GM21576 (cell line): ENCODE measurements at regions not wholly inside any gene's neighbourhood (a gene's known extent, or its start where the extent isn't known, plus 50 kb on each side); places are given as distances from the start of the nearest gene placed in this dataset.
"Not testable (repeated sequence)": the region's sequence is repeated elsewhere in the genome, so short reads cannot be mapped to it uniquely, and the experiment has no call there.

Experiments used
- ATAC-seq: cut with Tn5 transposase; IDR thresholded peaks from one replicate; pipeline ENCODE4 v1.9.1; 2021; ENCODE audit warnings: mild to moderate bottlenecking, moderate library complexity; ENCODE audit not compliant: unreplicated experiment

DNA sequence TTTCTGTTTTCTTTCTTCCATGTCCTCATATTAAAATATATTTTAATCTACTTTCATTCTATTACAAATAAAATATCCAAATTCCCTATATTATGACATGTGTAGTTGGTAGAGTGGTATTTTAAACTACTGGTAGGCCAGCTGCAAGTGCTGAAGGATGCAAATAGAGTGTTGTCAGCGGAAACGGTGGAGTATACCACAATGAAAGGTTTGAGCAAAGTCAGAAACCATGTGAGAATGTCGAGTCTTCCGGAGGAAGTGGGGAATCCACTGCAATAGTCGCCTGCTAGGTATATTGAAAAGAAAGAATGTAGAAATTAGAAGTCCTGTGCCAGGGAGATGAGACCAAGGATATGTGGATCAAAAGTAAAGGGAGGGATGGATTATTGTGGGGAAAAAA lies 373.9 kb downstream of the DSEL start:
- ATAC-seq = no peak

DNA sequence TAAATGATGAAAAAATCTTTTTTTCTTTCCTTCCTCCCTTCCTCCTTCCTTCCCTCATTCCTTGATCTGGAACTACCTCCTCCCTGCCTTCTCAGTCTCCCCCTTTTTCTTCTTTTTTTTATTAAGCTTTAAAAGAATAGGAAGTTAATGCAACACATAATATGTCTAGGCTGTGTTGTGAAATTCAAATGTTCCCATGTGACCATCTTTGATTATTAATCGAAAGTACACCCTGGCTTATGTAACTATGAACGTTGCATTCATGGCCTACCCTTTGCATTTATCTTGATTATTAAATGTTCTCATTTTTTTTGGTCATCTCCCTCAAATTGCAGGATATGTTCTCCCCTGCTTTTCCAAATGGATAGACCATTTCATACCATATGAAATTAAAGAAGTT lies 376.0 kb downstream of the DSEL start:
- no peak for ATAC-seq

DNA sequence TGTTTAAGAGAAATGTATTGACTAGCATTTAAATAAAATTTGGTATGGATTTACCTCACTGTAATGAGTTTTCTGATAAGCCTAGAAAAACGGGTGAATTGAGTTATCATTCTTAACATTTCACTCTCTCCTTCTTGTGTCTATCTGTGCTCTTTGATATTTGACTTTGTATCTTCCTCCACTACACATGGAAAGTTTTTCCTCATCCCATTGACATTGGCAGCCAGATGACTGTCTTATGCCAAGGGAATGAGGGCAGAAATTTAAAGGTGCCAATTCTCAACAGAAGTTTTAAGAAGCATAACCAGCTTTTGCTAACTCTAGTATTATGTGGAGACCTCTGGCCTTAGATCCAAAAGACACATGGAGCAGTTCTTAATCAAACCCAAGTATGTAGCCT lies 376.6 kb downstream of the DSEL start:
- no peak for ATAC-seq

DNA sequence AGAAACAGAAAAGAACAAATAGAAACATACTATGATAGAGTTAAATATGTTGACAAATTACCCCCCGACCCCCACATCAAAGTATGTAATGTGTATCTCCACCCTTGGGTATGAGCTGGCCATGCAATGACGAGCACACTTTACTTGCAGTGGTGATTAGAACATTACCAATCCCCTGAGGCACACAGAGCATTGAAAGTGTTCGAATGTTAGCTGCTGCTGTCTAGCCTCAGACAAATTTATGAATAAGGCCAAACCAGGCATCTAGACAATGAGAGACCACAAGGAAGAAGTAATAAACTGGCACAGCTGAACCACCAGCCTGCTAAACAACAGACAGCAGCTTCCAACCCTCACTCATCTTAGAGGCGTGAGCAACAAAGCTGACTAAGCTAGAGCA lies 380.5 kb downstream of the DSEL start:
- ATAC-seq = no peak

DNA sequence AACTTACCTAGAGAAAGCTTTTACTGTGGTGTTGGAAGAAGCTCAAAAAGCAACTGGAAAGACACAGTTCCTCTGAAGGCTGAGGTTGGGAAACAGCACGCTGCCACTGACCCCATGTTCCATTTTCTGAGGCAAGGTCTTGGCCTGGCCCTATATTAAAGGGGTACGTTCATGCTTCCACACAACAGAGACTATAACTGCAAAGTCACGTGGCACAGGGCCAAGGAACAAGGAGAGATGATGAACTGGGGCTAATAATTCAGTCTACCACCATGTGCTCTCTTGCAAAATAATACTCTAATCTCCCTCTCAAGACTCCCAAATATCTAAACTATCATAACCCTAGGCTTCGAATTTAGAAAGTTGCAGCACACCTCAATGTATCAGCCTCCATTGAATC lies 381.6 kb downstream of the DSEL start:
- ATAC-seq = no peak

DNA sequence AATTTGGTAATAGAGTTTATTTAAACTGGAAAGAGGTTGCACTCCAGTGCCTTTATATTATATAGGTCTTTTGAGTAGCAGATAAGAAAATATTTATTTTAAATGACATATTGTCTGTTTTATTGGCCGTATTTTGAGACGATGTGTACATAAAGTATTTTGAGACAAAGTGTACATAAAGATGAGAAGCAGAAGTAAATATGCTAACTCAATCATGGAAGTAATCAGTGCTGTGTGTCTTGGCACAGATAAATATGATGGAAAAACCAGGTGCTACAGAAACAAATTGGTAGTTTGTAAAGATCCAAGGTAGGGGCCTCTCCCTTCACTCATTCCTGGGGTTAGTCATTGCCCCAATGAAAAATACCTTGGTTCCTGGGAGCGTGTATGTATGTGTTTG lies 382.9 kb downstream of the DSEL start:
- no peak for ATAC-seq

DNA sequence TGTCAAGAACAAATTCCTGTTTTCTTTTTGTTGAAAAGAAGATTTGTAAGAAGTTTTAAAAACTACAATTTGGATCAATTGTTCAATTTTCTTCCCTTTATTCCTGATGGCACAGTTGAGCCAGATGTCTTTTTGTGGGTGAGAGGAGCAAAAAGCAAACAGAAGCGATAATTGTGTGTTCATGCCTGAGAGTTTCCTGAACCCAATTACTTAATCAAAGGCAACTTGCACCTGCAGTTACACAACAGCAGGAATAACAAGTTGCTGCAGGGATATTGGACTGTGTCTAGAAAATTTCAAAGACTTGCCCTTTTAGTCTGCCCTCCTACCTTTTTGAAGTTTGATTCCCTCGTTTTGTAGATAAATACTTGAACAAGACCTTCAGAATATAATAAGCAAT lies 383.6 kb downstream of the DSEL start:
- ATAC-seq = no peak

DNA sequence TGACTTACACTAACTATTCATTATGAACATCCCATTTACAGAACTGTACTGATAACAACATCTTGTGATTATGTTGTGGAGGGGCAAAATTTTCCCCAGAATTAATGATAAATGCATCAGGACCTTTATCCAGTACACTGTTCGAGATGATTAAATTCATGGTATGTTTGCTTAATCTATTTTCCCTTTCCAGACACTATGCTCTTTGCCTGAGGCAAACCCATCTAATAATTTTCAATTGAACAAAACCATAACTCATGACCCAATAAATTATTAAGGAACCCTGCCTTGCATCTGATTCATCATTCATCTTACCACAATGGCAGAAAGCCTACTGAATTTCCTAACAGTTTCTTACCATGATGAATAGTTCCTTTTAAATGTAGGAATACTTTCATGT lies 385.0 kb downstream of the DSEL start:
- no peak for ATAC-seq

DNA sequence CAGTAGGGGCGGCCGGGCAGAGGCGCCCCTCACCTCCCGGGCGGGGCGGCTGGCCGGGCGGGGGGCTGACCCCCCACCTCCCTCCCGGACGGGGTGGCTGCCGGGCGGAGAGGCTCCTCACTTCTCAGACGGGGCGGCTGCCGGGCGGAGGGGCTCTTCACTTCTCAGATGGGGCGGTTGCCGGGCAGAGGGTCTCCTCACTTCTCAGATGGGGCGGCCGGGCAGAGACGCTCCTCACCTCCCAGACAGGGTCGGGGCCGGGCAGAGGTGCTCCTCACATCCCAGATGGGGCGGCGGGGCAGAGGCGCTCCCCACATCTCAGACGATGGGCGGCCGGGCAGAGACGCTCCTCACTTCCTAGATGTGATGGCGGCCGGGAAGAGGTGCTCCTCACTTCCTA lies 389.8 kb downstream of the DSEL start:
- not testable (repeated sequence) for ATAC-seq

DNA sequence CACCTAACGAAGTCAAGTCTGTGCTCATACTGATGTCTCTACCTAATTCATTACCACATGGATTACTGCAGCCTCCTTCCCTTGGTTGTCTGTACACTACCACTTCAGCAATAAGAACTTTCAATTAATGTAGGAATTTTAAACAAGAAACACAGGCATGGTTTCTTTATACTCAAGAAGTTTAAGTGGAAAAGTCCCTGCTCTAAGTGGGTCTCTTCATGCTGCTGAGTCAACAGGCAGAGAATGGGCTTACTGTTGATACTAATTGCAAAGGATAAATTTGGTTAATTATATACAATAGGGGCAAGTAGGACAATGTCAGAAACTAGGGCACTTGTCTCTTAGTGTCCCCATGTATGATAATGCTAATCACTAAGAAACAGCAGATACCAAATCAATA lies 392.6 kb downstream of the DSEL start:
- no peak for ATAC-seq

DNA sequence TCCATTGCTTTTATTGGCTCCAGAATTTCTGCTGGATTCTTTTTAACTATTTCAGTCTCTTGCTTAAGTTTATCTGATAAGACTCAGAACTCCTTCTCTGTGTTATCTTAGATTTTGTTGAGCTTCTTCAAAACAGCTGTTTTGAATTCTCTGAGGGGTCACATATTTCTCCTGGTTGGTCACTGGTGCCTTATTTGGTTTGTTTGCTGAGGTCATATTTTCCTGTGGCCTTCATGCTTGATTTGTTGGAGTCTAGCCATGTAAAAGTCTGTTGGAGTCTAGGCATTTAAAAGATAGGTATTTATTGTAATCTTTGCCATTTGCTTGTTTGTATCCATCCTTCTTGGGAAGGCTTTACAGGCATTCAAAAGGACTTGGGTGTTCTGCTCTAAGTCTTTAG lies 398.7 kb downstream of the DSEL start:
- no peak for ATAC-seq

DNA sequence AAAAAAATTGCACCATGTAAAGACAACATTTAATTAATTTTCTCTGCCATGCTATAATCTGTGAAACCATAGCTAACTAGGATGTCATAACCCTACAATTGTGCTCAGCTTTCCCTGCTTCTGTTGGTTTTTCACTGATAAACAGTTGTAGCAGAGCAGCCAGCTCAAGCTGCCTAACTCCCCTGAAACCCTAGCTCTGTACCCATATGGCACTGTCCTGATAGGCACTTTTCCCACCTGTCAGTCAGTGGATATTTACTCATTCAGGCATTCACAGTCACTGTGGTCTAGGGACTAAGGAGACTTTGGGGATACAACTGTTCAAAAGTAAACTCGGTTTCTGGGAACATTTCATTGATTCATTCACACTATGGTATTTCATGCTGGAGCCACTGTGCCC lies 407.0 kb downstream of the DSEL start:
- ATAC-seq = no peak

DNA sequence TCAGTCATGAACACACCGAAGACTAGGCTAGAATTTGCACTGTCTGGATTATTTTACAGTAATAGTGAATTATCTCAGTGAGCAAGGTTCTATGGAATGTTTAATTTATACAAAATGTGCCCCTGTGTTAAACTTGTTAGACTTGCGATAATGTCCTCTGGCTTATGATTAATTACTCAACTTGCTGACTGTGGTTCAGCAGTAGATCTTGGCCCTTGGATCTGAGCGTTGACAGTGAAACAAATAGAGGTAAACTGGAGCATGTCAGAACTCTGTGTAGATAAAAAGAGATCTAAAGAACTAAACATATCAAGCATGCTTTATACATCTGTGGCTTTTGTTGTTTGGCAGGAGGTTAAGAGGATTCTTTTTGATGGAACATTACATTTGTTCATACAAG lies 407.6 kb downstream of the DSEL start:
- no peak for ATAC-seq

DNA sequence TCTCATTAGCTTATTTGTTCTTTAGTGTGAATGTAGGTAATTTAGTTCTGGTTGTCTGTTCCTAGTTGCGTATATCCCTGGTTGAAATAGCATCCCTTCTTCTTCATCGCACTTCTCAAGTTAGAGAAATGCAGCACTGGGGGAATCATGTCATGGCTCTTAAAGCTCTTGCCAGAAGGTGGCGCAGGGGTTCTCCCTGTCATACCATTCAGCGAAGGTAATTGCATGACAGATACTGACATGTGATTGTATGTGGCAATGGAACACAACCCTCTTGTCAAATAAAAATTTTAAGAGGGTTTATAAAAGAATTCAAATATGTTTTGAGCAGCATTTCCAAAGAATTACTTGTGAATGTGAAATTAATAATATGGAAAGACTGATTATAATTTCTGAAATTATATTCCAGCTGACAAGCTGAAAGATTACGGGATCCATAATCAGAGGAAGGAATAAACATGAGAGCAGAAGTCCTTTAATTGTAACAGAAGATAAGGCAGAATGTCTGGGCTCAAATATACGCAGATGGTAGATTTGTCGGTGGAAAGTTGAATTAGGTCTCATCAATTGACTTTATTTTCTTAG lies 411.7 kb downstream of the DSEL start:
- ATAC-seq = peak; percentile 87

DNA sequence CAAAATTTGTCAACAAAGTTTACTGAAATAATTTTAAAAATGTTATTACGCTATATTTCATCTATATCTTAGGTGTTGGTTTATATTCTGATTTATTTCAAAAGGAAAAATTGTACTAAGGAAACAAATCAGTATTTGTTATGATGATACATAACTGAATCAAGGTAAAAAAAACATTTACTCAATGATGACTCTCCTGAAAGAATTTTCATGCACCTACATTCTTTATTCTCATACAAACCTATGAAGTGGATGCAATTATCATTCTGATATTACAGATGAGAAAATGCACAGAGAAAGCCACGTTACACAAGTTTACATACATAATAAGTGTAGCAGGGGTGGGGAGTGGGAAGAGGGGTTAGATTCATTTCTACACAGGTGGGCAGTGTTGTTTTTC lies 422.4 kb downstream of the DSEL start:
- no peak for ATAC-seq

DNA sequence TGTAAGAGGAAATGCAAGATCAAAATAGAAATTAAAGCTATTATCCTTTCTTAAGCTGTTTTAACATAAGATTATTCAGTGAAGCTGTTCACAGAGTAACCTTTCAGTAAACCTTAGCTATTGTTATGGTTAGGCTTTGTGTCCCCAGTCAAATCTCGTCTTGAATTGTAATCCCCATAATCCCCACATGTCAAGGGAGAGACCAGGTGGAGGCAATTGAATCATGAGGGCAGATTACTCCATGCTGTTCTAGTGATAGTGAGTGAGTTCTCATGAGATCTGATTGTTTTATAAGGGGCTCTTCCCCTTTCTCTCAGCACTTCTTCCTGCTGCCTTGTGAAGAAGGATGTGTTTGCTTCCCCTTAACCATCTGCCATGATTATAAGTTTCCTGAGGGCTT lies 424.4 kb downstream of the DSEL start:
- no peak for ATAC-seq

DNA sequence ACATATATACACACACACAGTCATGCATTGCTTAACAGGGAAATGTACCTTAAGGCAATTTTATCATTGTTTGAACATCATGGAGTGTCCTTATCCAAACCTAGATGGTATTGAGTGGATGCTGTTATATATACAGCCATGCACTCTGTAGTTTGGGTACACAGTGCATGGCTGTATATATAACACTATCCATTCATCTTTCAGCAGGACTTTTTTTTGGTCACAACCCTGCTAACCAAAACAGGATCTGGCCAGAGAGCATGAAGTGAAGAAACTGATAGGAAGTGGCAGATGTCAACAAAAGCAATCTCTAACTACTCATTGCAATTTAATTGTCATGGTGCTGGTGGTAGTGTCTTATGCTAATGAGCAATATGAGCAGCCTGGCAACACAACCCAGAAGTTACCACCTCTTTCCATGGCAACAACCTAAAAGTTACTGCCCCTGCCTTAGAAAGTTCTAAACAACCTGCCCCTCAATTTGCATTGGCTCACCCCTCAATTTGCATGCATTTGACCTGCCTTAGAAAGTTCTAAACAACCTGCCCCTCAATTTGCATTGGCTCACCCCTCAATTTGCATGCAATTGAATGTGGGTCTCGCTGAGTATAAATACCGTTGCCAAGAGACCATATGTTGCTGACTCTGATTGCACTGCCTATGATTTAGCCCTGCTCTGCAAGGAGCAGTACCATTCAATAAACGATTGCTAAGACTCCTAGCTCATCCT lies 434.9 kb downstream of the DSEL start:
- no peak for ATAC-seq

DNA sequence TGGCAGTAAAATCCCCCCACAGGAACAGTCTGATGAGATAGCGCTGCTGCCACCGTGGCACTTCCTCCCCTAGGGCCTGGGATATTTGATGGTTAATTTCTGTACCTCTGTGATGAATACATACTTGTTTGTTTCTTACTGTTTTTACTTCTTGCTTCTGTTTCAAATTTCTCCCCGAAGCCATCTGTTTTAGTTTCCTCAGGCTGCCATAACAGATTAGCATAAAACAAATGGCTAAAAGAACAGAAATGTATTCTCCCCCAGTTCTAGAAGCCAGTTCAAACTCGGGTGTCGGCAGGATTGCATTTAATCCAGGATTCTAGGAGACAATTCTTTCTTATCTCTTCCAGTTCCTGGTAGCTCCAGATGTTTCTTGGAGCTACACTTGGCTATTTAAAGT lies 435.9 kb downstream of the DSEL start:
- no peak for ATAC-seq

DNA sequence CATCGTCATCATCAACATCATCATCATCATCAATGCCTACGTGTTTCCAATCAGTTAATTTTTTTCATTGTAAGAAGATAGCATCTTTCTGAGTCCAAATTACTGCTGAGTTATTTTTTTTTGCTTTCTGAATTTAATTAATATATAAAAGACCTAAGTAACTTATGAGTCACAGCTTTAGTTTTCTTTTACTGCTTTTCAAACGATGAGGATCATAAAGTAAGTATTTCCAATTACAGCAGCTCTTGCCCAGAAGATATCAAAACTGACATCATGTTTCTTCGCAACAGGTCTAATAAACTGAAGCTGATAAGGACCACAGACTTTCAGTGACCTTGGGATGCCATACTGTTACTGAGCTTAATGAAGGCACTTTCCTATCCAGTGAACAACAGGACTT lies 442.2 kb downstream of the DSEL start:
- no peak for ATAC-seq

DNA sequence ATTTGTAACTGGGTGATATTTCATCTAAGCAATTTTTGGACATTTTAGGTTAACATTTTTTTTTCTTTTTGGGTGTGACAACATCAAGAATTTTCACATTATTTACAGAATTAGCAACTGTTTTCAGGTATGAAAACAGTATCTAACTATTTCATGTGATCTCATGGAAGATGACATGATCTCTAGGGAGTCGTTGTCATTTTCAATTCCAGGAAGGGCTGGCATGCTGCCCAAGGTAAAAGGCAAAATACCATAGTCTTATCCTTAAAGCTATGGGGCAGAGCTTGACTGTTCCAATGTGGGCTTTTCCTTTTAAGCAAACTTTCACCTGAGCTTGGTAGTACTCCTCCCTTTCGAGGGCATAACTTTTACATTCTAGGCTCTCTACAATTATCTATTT lies 443.7 kb downstream of the DSEL start:
- ATAC-seq = no peak

DNA sequence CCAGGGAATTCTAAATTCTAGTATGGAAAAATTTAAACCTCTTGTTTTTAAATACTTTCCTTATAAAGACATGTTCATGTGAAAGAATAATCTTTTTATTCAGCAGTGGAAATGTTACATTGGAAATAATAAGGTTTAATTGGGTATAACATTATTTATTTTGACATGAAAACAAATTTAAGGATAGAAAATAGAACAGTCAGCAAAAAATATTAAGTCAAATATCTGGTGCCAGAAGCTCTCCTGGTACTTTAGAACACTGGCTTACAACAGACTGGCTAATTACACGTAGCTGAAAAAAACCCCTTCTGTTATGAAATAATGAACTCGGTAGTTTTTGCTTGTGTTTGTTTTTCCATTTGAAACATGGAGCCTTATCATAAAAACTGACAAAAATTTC lies 447.9 kb downstream of the DSEL start:
- ATAC-seq = no peak

DNA sequence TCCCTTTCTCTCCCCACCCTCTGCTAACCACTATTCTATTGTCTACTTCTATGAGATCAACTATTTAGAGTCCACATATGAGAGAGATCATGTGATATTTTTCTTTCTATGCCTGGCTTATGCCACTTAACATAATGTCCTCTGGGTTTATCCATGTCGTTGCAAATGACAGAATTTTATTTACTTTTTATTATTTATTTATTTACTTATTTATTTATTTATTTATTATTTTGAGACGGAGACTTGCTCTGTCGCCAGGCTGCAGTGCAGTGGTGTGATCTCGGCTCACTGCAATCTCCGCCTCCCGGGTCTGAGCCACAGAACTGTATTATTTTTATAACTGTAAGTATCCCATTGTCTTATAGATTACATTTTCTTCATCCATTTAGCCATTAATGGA lies 443.4 kb upstream of the CDH19 start:
- no peak for ATAC-seq

DNA sequence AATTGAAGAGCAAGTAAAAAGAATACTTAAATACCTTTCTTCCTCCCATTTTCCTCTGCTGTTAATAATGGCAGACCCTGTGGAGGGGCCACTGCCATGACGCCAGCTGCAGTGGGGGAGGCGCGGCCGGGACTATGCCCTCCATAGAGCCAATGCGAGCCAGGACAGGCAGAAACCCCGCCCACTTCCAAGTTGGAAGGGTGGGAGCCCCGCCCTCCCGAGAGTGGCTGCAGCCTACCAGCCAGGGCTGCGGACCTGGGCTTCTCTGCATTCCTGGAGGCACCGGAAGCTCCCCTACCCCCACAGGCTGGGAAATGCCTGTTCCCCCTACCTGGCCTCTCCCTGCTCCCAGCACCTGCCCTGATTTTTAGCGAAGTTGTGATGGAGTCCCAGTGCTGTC lies 439.4 kb upstream of the CDH19 start:
- ATAC-seq = no peak
